BLaER1 treated with 17β-estradiol and CSF1 and Interleukin-3, amounts not matched to agents 10 nM and 100 nM (cell line): ENCODE measurements at regions not wholly inside any gene's neighbourhood (a gene's known extent, or its start where the extent isn't known, plus 50 kb on each side); places are given as distances from the start of the nearest gene placed in this dataset.

ENCODE experiments used
- H3K27ac ChIP-seq, 11 experiments: shearing (Covaris generic); formaldehyde crosslinking; 2 replicates each; pipeline ENCODE4 v1.8.1; 2022
- H3K27me3 ChIP-seq, 11 experiments: shearing (Covaris generic); formaldehyde crosslinking; 2 replicates each; pipeline ENCODE4 v1.8.1; 2022
- H3K36me3 ChIP-seq, 11 experiments: shearing (Covaris generic); formaldehyde crosslinking; 2 replicates each; pipeline ENCODE4 v1.8.1; 2022
- H3K4me1 ChIP-seq, 10 experiments: shearing (Covaris generic); formaldehyde crosslinking; 2 replicates each; pipeline ENCODE4 v1.8.1; 2022
- H3K4me2 ChIP-seq, 11 experiments: shearing (Covaris generic); formaldehyde crosslinking; 2 replicates each; pipeline ENCODE4 v1.8.1; 2022
- H3K4me3 ChIP-seq, 10 experiments: shearing (Covaris generic); formaldehyde crosslinking; 2 replicates each; pipeline ENCODE4 v1.8.1; 2022
- H3K9ac ChIP-seq, 11 experiments: shearing (Covaris generic); formaldehyde crosslinking; 2 replicates each; pipeline ENCODE4 v1.8.1; 2022
- H3K9me3 ChIP-seq, 11 experiments: shearing (Covaris generic); formaldehyde crosslinking; replicated peaks in 1 of 11; 2 replicates each; pipeline ENCODE4 v1.8.1; 2022
- H4K20me1 ChIP-seq, 11 experiments: shearing (Covaris generic); formaldehyde crosslinking; 2 replicates each; pipeline ENCODE4 v1.8.1; 2022
- Cebpa-rat ChIP-seq, 11 experiments: shearing (Covaris generic); IDR thresholded peaks; 2 replicates each; pipeline ENCODE4 v1.8.1; 2022

DNA sequence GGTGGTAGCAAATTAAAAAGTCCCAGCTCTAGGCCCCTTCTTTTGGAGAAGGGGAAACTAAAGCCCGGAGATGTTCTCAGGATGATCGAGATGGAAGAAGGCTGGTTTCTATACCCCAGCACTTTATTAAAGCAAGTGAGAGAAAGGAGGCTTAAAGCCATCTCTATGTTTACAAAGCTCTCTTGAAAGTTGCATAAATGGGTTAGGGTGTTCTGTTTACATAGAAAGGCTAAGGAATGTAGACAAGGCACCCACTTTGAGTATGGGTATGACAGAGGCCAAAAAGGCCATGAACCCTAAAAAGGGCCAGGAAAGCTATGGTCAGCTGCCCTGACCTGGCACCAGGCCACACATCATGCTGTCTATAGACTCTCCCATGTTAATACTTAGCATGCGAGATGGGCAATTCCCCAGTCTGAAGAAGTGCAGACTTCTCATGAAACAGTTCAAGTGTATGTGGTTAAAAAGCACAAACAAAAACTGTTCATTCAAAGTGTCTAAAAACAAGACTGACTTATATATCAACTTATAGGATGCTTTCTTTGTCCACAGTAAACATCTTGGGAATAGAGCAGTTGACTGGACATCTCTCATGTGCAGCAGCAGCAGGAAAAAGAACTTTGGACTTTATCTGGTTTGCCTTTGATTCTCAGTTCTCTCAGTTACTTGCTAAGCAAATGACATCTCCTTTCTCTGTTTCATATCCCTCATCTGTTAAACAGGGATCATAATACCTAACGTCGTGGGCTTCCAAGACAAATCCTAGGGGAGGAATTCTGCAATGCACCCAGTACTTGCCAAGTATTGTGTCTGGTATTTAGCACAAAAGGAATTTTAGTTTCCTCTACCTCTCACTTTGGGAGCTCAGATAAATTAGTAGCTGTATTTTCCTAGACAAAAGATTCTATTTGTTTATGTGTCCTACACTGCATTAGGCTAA is 521.6 kb downstream of the PLPP3 start:
- peaks cover 0 to 8% (median 7%) of the 10 kb centered on the region in 10 experiments; a peak in 7 of 20 replicates for H3K4me1 ChIP-seq
- H4K20me1 ChIP-seq, result no peaks in the 10 kb centered on the region
- H3K27me3 ChIP-seq, result no peaks in the 10 kb centered on the region
- H3K9ac ChIP-seq, result no peak overlapping the region
- H3K27ac ChIP-seq, result no peak overlapping the region
- no peak for TF ChIP-seq Cebpa-rat (IDR thresholded peaks at IDR 0.05)
- no peak overlapping the region for H3K4me2 ChIP-seq
- H3K36me3 ChIP-seq, result no peaks in the 10 kb centered on the region
- no peak overlapping the region for H3K4me3 ChIP-seq
- no peaks in the 10 kb centered on the region for H3K9me3 ChIP-seq

DNA sequence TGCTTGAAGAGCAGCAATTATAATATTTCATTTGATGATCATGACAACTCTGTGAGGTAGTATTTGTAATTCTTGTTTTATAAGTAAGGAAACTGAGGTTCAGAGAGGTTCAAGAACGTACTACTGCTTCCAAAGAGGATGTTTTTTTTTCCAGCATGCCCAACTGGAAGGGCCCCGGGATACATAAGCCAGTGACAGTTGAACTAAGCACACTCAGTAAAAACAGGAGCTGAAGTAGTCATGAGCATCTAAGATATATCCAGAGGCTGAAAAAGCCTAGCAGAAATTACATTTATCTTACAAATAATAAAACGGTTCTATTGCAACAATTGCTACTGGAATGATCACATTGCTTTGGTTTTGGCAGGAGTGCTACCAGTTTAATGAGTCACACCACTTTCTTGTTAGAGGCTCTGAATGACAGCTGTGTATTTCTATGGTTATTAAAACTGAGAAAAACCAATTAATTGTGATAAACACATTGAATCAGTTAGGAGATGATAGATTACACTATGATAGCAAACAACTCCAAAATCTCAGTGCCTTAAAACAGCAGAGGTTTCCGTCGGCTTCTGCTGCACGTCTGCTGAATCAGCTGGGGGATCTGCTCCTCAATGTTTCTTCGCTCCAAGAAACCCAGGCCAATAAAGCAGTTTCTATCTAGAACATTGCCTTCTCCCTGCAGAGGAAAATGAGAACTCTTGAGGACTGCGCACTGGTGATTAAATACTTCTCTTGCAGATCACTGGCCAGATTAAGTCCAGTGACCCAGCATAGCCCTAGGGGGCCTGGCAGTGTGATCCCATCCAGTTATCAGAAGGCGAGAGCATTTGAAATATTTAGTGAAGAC is 522.7 kb downstream of the PLPP3 start:
- Histone ChIP-seq H4K20me1 (no peaks in the 10 kb centered on the region), H3K4me2 (no peak overlapping the region)

DNA sequence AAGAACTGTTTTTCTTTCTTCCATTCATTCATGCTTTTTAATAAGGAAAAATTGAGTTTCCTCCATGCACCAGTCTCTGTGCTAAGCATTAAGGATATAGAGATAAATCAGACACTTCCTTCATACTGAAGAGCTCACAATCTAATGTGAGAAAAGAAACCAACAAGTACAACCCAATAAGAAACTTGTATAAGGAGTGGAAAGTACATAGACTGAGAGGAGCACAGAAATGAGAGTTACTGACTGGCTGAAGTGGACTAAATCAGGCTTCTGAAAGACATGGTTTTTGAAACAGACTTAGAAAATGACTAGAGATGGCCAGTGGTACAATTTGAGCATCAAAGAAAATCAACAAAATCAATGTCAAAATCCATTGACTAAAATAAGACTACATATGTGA is 524.4 kb downstream of the PLPP3 start:
- Histone ChIP-seq H3K4me3 (no peak overlapping the region), H3K4me1 (no peaks in the 10 kb centered on the region), H3K27me3 (no peaks in the 10 kb centered on the region), H4K20me1 (no peaks in the 10 kb centered on the region), H3K9me3 (peaks cover 5 to 10% (median 7%) of the 10 kb centered on the region in 11 experiments; a peak in 17 of 22 replicates), H3K36me3 (no peaks in the 10 kb centered on the region), H3K4me2 (no peak overlapping the region), H3K9ac (no peak overlapping the region), H3K27ac (no peak overlapping the region)
- TF ChIP-seq Cebpa-rat (IDR thresholded peaks at IDR 0.05), result no peak

More for the DNA sequence above, 522.7 kb downstream of the PLPP3 start:
- Histone ChIP-seq H3K9me3 (no peaks in the 10 kb centered on the region), H3K4me1 (peaks cover 0 to 3% (median 2%) of the 10 kb centered on the region in 10 experiments; a peak in 7 of 20 replicates), H3K9ac (no peak overlapping the region), H3K27ac (no peak overlapping the region), H3K27me3 (no peaks in the 10 kb centered on the region), H3K36me3 (no peaks in the 10 kb centered on the region), H3K4me3 (no peak overlapping the region)
- TF ChIP-seq Cebpa-rat (IDR thresholded peaks at IDR 0.05), result no peak

DNA sequence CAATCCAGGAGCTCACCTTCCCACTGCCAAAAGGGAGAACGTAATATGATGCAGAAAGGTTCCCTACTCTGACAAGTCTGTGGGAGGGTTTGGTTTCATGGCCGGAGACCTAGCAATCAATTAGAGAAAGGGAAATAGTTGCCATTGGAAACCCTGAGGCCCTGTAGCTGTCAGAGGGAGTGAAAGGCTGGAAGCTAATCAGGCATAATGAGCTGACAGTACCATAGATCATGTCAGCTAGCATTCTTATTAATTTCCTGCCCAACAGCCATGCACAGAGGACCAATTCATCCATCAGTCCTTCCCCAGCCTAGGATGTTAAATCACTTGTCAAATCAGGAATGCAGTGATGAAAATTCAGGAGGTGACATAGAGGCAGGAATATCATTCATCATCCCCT is 527.3 kb downstream of the PLPP3 start:
- Histone ChIP-seq H3K27ac (no peak overlapping the region), H3K4me1 (no peaks in the 10 kb centered on the region), H3K4me3 (no peak overlapping the region), H3K27me3 (no peaks in the 10 kb centered on the region), H3K4me2 (no peak overlapping the region), H3K9me3 (peaks cover 5 to 13% (median 7%) of the 10 kb centered on the region in 11 experiments; a peak in 17 of 22 replicates), H3K9ac (no peak overlapping the region), H4K20me1 (no peaks in the 10 kb centered on the region), H3K36me3 (no peaks in the 10 kb centered on the region)
- no peak for TF ChIP-seq Cebpa-rat (IDR thresholded peaks at IDR 0.05)

DNA sequence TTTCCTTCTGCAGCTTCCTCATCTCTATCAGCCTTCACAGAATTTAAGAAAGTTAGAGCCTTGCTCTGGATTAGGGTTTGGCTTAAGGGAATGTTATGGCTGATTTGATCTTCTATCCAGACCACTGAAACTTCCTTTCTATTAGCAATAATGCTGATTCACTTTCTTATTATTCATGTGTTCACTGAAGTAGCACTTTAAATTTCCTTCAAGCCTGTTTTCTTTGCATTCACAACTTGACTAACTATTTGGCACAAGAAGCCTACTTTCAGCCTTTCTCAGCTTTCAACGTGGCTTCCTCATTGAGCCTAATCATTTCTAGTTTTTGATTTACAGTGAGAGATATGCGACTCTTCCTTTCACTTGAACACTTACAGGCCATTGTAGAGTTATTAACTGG is 528.5 kb downstream of the PLPP3 start:
- Histone ChIP-seq H3K9ac (no peak overlapping the region), H3K27ac (no peak overlapping the region), H3K9me3 (peaks cover 5 to 13% (median 7%) of the 10 kb centered on the region in 11 experiments; a peak in 17 of 22 replicates), H4K20me1 (no peaks in the 10 kb centered on the region), H3K36me3 (no peaks in the 10 kb centered on the region), H3K4me3 (no peak overlapping the region), H3K27me3 (no peaks in the 10 kb centered on the region), H3K4me1 (no peaks in the 10 kb centered on the region), H3K4me2 (no peak overlapping the region)
- TF ChIP-seq Cebpa-rat (IDR thresholded peaks at IDR 0.05), result no peak

GRCh38 chr1:56045477-56045876 is 533.9 kb downstream of the PLPP3 start:
- H3K9ac ChIP-seq, result no peak overlapping the region
- no peak overlapping the region for H3K27ac ChIP-seq
- H3K4me2 ChIP-seq, result no peak overlapping the region
- peaks cover 4 to 10% (median 5%) of the 10 kb centered on the region in 11 experiments; a peak in 17 of 22 replicates for H3K9me3 ChIP-seq
- no peaks in the 10 kb centered on the region for H3K36me3 ChIP-seq
- H3K27me3 ChIP-seq, result no peaks in the 10 kb centered on the region
- no peak overlapping the region for H3K4me3 ChIP-seq
- H3K4me1 ChIP-seq, result no peaks in the 10 kb centered on the region
- no peaks in the 10 kb centered on the region for H4K20me1 ChIP-seq
- TF ChIP-seq Cebpa-rat (IDR thresholded peaks at IDR 0.05), result no peak

DNA sequence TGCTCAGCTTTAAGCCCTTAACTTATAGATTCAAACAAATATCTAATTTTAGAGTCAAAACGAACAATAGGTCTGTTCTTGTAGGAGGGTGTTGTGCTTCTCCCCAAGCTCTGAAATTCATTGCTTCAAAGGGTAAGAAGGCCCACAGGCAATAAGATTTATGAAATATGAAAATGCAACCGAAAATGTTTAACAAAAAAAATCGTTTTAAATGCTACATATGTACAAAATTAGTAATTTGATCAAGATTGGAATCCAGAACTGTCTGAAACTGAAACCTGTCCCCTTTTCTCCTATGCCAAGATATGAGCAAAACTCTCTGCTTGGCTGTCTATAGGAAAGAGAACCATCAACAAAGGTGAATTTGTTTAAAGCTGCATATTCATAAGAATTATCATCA is 534.3 kb downstream of the PLPP3 start:
- Histone ChIP-seq H3K27me3 (no peaks in the 10 kb centered on the region), H3K4me3 (no peak overlapping the region), H3K9me3 (peaks cover 0 to 5% (median 1%) of the 10 kb centered on the region in 11 experiments; a peak in 9 of 22 replicates), H3K9ac (no peak overlapping the region), H3K36me3 (no peaks in the 10 kb centered on the region), H3K4me1 (no peaks in the 10 kb centered on the region), H3K27ac (no peak overlapping the region), H4K20me1 (no peaks in the 10 kb centered on the region), H3K4me2 (no peak overlapping the region)
- TF ChIP-seq Cebpa-rat (IDR thresholded peaks at IDR 0.05), result no peak

DNA sequence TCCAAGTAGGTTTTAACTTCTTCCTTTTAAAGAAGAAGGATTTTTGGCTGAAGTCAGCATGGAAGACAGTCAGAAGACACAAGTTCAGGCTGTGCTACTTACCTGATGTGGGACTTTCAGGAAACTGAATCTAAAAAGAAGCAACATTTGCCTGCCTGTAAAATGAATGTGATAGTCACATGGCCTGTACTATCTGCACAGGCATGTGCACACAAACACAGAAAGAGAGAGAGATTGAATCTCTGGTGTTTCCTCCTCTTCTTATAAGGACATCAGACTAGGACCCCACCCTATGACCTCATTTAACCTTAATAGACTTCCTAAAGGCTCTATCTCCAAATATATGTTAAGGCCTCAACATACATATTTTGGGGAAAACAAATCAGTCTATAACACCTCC is 542.9 kb downstream of the PLPP3 start:
- H3K27ac ChIP-seq, result no peak overlapping the region
- no peaks in the 10 kb centered on the region for H3K9me3 ChIP-seq
- H3K27me3 ChIP-seq, result no peaks in the 10 kb centered on the region
- H3K4me2 ChIP-seq, result no peak overlapping the region
- no peak overlapping the region for H3K4me3 ChIP-seq
- H3K9ac ChIP-seq, result no peak overlapping the region
- TF ChIP-seq Cebpa-rat (IDR thresholded peaks at IDR 0.05), result no peak
- H3K4me1 ChIP-seq, result no peaks in the 10 kb centered on the region
- no peaks in the 10 kb centered on the region for H3K36me3 ChIP-seq
- H4K20me1 ChIP-seq, result no peaks in the 10 kb centered on the region

DNA sequence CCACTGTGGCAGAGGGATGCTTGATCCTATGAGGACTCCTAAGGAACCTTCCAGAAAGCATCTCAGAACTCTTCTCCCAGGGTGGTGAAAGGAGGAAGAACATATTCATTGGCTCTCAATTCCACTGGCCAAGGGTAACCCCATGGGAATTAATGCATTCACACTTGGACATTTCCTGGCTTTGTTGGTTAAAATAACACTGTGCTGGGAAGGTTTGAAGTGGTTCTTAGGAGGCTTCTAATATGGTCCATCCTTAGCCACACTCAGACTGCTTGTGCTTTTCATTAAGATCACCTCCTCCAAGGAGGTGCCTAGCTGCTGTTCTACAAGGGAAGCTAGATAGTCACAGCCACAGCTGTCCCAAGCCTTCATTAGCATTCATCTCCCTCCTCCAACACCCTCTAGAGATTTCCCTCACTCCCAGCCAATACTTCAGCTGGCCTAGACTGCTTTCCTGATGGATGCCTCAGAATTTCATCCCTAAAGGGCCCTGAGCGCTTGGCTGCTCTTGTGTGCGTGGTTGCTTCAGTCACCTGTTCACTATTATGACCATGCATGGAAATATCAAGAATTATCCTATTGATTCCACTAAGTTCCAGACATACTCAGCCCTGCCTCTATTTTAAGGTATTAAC is 544.4 kb downstream of the PLPP3 start:
- Histone ChIP-seq H3K4me3 (no peak overlapping the region), H3K27me3 (no peaks in the 10 kb centered on the region), H3K27ac (no peak overlapping the region), H3K4me1 (no peaks in the 10 kb centered on the region), H3K9ac (no peak overlapping the region), H3K9me3 (no peaks in the 10 kb centered on the region), H3K36me3 (no peaks in the 10 kb centered on the region), H4K20me1 (no peaks in the 10 kb centered on the region), H3K4me2 (no peak overlapping the region)
- TF ChIP-seq Cebpa-rat (IDR thresholded peaks at IDR 0.05), result no peak
